ENCODE measurements at regions not wholly inside any gene's neighbourhood (a gene's known extent, or its start where the extent isn't known, plus 50 kb on each side); places are given as distances from the start of the nearest gene placed in this dataset.

DNA sequence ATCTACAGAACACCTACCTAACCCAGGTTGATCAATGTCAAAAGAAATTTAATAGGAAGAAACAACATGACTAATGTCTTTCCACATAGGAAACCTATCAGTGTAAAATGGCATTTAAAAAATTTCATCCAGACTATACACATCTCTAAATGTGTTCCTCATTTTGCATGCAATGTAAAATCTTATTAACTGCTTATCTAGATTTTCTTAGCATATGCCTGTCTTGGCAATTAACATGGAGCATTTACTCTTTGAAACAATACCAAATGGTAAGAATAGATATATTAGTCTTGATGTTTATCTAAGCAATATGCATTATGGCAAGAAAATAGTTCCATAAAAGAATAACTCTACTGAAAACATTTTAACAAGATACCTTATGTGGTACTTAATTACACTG, 199.8 kb downstream of the TRAM1L1 start:
- TF ChIP-seq ZSCAN20 (CRISPR knock-in tag; IDR thresholded peaks at IDR 0.05; ENCODE audit: borderline replicate concordance) = no peak
- TF ChIP-seq, protein P1, sequence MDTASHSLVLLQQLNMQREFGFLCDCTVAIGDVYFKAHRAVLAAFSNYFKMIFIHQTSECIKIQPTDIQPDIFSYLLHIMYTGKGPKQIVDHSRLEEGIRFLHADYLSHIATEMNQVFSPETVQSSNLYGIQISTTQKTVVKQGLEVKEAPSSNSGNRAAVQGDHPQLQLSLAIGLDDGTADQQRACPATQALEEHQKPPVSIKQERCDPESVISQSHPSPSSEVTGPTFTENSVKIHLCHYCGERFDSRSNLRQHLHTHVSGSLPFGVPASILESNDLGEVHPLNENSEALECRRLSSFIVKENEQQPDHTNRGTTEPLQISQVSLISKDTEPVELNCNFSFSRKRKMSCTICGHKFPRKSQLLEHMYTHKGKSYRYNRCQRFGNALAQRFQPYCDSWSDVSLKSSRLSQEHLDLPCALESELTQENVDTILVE (CRISPR knock-in tag; IDR thresholded peaks at IDR 0.05) = no peak
- TF ChIP-seq, protein P2, sequence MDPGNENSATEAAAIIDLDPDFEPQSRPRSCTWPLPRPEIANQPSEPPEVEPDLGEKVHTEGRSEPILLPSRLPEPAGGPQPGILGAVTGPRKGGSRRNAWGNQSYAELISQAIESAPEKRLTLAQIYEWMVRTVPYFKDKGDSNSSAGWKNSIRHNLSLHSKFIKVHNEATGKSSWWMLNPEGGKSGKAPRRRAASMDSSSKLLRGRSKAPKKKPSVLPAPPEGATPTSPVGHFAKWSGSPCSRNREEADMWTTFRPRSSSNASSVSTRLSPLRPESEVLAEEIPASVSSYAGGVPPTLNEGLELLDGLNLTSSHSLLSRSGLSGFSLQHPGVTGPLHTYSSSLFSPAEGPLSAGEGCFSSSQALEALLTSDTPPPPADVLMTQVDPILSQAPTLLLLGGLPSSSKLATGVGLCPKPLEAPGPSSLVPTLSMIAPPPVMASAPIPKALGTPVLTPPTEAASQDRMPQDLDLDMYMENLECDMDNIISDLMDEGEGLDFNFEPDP (CRISPR knock-in tag; conservative IDR thresholded peaks at IDR 0.05) = no peak
- TF ChIP-seq, protein P3, sequence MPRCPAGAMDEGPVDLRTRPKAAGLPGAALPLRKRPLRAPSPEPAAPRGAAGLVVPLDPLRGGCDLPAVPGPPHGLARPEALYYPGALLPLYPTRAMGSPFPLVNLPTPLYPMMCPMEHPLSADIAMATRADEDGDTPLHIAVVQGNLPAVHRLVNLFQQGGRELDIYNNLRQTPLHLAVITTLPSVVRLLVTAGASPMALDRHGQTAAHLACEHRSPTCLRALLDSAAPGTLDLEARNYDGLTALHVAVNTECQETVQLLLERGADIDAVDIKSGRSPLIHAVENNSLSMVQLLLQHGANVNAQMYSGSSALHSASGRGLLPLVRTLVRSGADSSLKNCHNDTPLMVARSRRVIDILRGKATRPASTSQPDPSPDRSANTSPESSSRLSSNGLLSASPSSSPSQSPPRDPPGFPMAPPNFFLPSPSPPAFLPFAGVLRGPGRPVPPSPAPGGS (CRISPR knock-in tag; IDR thresholded peaks at IDR 0.05) = no peak
- TF ChIP-seq, protein P4, sequence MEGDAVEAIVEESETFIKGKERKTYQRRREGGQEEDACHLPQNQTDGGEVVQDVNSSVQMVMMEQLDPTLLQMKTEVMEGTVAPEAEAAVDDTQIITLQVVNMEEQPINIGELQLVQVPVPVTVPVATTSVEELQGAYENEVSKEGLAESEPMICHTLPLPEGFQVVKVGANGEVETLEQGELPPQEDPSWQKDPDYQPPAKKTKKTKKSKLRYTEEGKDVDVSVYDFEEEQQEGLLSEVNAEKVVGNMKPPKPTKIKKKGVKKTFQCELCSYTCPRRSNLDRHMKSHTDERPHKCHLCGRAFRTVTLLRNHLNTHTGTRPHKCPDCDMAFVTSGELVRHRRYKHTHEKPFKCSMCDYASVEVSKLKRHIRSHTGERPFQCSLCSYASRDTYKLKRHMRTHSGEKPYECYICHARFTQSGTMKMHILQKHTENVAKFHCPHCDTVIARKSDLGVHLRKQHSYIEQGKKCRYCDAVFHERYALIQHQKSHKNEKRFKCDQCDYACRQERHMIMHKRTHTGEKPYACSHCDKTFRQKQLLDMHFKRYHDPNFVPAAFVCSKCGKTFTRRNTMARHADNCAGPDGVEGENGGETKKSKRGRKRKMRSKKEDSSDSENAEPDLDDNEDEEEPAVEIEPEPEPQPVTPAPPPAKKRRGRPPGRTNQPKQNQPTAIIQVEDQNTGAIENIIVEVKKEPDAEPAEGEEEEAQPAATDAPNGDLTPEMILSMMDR (CRISPR knock-in tag; IDR thresholded peaks at IDR 0.05) = no peak
- no peak for TF ChIP-seq POLR2A (IDR thresholded peaks at IDR 0.05; ENCODE audit: insufficient read depth in 1 of 2, low read depth in 2 of 2, low read length in 2 of 2)
- TF ChIP-seq, protein P5, sequence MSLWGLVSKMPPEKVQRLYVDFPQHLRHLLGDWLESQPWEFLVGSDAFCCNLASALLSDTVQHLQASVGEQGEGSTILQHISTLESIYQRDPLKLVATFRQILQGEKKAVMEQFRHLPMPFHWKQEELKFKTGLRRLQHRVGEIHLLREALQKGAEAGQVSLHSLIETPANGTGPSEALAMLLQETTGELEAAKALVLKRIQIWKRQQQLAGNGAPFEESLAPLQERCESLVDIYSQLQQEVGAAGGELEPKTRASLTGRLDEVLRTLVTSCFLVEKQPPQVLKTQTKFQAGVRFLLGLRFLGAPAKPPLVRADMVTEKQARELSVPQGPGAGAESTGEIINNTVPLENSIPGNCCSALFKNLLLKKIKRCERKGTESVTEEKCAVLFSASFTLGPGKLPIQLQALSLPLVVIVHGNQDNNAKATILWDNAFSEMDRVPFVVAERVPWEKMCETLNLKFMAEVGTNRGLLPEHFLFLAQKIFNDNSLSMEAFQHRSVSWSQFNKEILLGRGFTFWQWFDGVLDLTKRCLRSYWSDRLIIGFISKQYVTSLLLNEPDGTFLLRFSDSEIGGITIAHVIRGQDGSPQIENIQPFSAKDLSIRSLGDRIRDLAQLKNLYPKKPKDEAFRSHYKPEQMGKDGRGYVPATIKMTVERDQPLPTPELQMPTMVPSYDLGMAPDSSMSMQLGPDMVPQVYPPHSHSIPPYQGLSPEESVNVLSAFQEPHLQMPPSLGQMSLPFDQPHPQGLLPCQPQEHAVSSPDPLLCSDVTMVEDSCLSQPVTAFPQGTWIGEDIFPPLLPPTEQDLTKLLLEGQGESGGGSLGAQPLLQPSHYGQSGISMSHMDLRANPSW (CRISPR knock-in tag; IDR thresholded peaks at IDR 0.05; ENCODE audit: borderline replicate concordance) = no peak
- no peak for TF ChIP-seq THAP11 (CRISPR knock-in tag; IDR thresholded peaks at IDR 0.05)
- no peak for TF ChIP-seq SOX6 (IDR thresholded peaks at IDR 0.05)
- TF ChIP-seq SOX6 (CRISPR knock-in tag; IDR thresholded peaks at IDR 0.05) = no peak

Data from HepG2 (cell line).